ENCODE measurements at regions not wholly inside any gene's neighbourhood (a gene's known extent, or its start where the extent isn't known, plus 50 kb on each side); places are given as distances from the start of the nearest gene placed in this dataset.

DNA sequence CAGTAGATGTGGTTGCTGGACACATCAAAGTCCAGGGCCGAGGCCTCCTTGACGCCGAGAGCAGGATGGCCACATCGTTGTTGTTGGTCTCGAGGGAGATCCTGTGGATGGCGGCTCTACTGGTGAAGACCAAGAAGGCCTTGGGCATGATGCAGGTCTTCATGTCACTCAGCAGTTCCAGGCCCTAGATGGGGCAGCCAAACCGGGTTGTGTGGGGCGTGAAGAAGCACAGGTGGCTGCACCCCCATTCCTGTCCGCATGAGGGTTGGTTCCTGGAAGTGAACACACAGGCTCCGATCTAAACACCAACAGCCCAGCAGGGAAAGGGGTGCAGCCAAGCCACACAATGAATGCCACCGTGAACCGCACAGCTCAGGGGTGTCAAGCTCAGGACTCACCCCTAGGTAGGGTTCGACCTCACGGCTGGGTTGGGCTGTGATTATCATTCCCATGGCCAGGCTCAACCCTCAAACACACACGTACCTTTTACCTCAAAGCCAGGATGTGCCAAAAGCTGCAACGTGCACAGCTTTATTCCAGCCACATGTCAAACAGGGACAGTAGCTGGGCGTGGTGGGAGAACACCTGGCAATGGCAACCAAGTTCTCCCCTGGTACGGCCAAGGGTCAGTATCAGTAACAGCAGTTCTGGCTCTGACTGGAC, 132.3 kb downstream of the CRYBB2 start:
- no peak for DNase-seq
- no peak overlapping the region for H3K4me2 ChIP-seq (ENCODE audit: low read depth, low read length)
- no peaks in the 10 kb centered on the region for H3K27me3 ChIP-seq (ENCODE audit: control insufficient read depth, insufficient read depth, low read length)
- 95% methylated on average over 13 of the region's 18 CpGs; no CpG with 5 or more reads in 1 of the 2 experiments for WGBS, 2 experiments (ENCODE audit: extremely low coverage in 2 of 2, insufficient read length in 1 of 2)
- POLR2A ChIA-PET (ENCODE audit: unreplicated experiment): interaction anchor here (0.6 kb wide), 1 partner anchor 672 kb away, joined by 3 read pairs; no protein-coding TSS in a partner anchor
- no peak for TF ChIP-seq CTCF (conservative IDR thresholded peaks at IDR 0.05; ENCODE audit: low read depth, low read length)
- no peak for TF ChIP-seq FOS (IDR thresholded peaks at IDR 0.05; ENCODE audit: low read depth, low read length)
- TF ChIP-seq MAZ (IDR thresholded peaks at IDR 0.05; ENCODE audit: borderline replicate concordance, low read depth, low read length): no peak
- no peak for TF ChIP-seq MXI1 (IDR thresholded peaks at IDR 0.05; ENCODE audit: borderline replicate concordance, low read depth, low read length)
- no peak for TF ChIP-seq MAFK (IDR thresholded peaks at IDR 0.05; ENCODE audit: low read depth, low read length)
- no peak for TF ChIP-seq RCOR1 (IDR thresholded peaks at IDR 0.05; ENCODE audit: insufficient replicate concordance, low read length)
- TF ChIP-seq CHD1 (IDR thresholded peaks at IDR 0.05; ENCODE audit: low read depth, low read length): no peak
- no peak for TF ChIP-seq RFX5 (IDR thresholded peaks at IDR 0.05; ENCODE audit: low read depth, low read length)
- no peak for TF ChIP-seq NFE2L2 (IDR thresholded peaks at IDR 0.05; ENCODE audit: low read depth, low read length)
- TF ChIP-seq BHLHE40 (IDR thresholded peaks at IDR 0.05; ENCODE audit: low read depth, low read length): no peak
- no peak for TF ChIP-seq CEBPB (IDR thresholded peaks at IDR 0.05; ENCODE audit: low read depth, low read length)
- no peak for TF ChIP-seq RAD21 (IDR thresholded peaks at IDR 0.05; ENCODE audit: low read length)
- TF ChIP-seq, protein P1, sequence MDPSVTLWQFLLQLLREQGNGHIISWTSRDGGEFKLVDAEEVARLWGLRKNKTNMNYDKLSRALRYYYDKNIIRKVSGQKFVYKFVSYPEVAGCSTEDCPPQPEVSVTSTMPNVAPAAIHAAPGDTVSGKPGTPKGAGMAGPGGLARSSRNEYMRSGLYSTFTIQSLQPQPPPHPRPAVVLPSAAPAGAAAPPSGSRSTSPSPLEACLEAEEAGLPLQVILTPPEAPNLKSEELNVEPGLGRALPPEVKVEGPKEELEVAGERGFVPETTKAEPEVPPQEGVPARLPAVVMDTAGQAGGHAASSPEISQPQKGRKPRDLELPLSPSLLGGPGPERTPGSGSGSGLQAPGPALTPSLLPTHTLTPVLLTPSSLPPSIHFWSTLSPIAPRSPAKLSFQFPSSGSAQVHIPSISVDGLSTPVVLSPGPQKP (IDR thresholded peaks at IDR 0.05; ENCODE audit: borderline replicate concordance, low read depth, low read length): no peak
- TF ChIP-seq SMC3 (IDR thresholded peaks at IDR 0.05; ENCODE audit: low read depth, low read length): no peak
- TF ChIP-seq POLR2A (IDR thresholded peaks at IDR 0.05; ENCODE audit: low read depth, low read length): no peak
- TF ChIP-seq, protein P2, sequence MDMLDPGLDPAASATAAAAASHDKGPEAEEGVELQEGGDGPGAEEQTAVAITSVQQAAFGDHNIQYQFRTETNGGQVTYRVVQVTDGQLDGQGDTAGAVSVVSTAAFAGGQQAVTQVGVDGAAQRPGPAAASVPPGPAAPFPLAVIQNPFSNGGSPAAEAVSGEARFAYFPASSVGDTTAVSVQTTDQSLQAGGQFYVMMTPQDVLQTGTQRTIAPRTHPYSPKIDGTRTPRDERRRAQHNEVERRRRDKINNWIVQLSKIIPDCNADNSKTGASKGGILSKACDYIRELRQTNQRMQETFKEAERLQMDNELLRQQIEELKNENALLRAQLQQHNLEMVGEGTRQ (IDR thresholded peaks at IDR 0.05; ENCODE audit: low read depth, low read length): no peak
- H3K56ac ChIP-seq (ENCODE audit: extremely low read depth, insufficient read depth, low read length): no peak overlapping the region
- H3K4me3 ChIP-seq (ENCODE audit: insufficient read depth, low read depth, low read length): no peak overlapping the region
- ATAC-seq (ENCODE audit: low read depth): no peak
- H3K27ac ChIP-seq (ENCODE audit: insufficient read depth, low read length): no peak overlapping the region
- no peak overlapping the region for H3K4ac ChIP-seq (ENCODE audit: low read depth, low read length)
- no TSS peak for BruUV-seq (replicated peaks)
- H3K14ac ChIP-seq (replicated peaks; ENCODE audit: low read depth, low read length): no peak overlapping the region
- no peak overlapping the region for H2AFZ ChIP-seq (replicated peaks; ENCODE audit: low read length, poor library complexity)
- peaks cover 5% of the 10 kb centered on the region; the same call in 1 of the 2 replicates for H3K4me1 ChIP-seq (ENCODE audit: control insufficient read depth, insufficient read depth, low read length)
- H2AK5ac ChIP-seq (ENCODE audit: low read depth, low read length): no peak overlapping the region
- peaks cover 51% of the 10 kb centered on the region for H3K36me3 ChIP-seq (ENCODE audit: control insufficient read depth, insufficient read depth, low read length)
- H2BK120ac ChIP-seq (ENCODE audit: low read depth, low read length): no peak overlapping the region
- no peak overlapping the region for H4K8ac ChIP-seq (ENCODE audit: low read depth in 2 of 2, low read length in 2 of 2)
- no peak overlapping the region for H4K5ac ChIP-seq (ENCODE audit: low read depth, low read length)
- no peaks in the 10 kb centered on the region; the same call in 1 of the 2 replicates for H4K20me1 ChIP-seq (ENCODE audit: insufficient read depth, low read length)
- no peak overlapping the region for H2BK15ac ChIP-seq (ENCODE audit: low read depth, low read length)
- no peak overlapping the region for H4K91ac ChIP-seq (ENCODE audit: insufficient read depth, low read depth, low read length)
- no peak overlapping the region for H3K23ac ChIP-seq (ENCODE audit: low read depth, low read length)
- H3K9me1 ChIP-seq (ENCODE audit: insufficient read depth, low read length): no peaks in the 10 kb centered on the region
- CTCF ChIA-PET: no interaction called here
- peak overlapping the region; percentile 48 for H2AK9ac ChIP-seq (replicated peaks; ENCODE audit: low read depth, low read length, poor library complexity)
- intact Hi-C loops (cut with micrococcal nuclease): no loop called here
- H2BK5ac ChIP-seq (ENCODE audit: low read depth, low read length, poor library complexity, severe bottlenecking): no peak overlapping the region
- no peak overlapping the region for H2BK20ac ChIP-seq (ENCODE audit: low read depth, low read length)
- H3K9ac ChIP-seq (ENCODE audit: low read depth, low read length): no peak overlapping the region
- no peak overlapping the region for H3K18ac ChIP-seq (ENCODE audit: low read depth, low read length)
- in situ Hi-C loops (cut with MboI; ENCODE audit: low sequenced_read_pairs): no loop called here
- H3K79me1 ChIP-seq (ENCODE audit: low read depth in 1 of 2, low read length in 2 of 2): no peaks in the 10 kb centered on the region
- H3K9me3 ChIP-seq (ENCODE audit: control insufficient read depth, insufficient read depth, low read length): no peaks in the 10 kb centered on the region
- dilution Hi-C loops (cut with HindIII; ENCODE audit: low sequenced_read_pairs, unreplicated experiment): no loop called here

Measured in IMR-90 (cell line).